ENCODE measurements at regions not wholly inside any gene's neighbourhood (a gene's known extent, or its start where the extent isn't known, plus 50 kb on each side); places are given as distances from the start of the nearest gene placed in this dataset.

GRCh38 chr7:38034062-38034908 is 113.8 kb downstream of the EPDR1 start:
- intact Hi-C loops (cut with DNase I), result no loop called here
- Histone ChIP-seq H3K27me3 (no peaks in the 10 kb centered on the region), H3K36me3 (no peaks in the 10 kb centered on the region), H3K9me3 (no peaks in the 10 kb centered on the region), H3K4me3 (no peak overlapping the region), H3K4me1 (no peaks in the 10 kb centered on the region), H3K27ac (peak overlapping the region; percentile 31)
- TF ChIP-seq POLR2A (IDR thresholded peaks at IDR 0.05) (no peak), CTCF (IDR thresholded peaks at IDR 0.05) (no peak), POLR2AphosphoS5 (IDR thresholded peaks at IDR 0.05; ENCODE audit: insufficient read depth in 1 of 2, low read depth in 1 of 2) (no peak)
- no peak for DNase-seq (ENCODE audit: extremely low spot score in 2 of 2)

DNA sequence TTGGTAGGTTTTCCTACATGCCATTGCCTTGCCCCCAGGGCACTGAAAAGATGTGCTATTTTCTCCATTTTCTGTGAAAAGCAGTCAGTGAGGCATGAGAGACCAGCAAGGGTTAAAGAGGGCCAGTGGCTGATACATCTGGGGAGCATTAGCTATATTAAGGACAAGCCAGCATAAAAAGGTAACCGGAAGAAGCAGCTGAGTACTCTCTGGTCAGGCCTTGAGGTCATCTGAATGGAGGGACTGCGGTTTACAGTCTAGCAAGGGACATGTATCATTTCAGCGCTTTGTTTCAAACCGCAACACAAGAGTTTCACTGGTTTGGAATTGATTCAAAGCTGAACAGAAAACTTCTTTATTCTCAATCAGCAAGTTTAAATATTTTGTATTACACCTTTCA is 120.4 kb downstream of the EPDR1 start:
- no peak for DNase-seq (ENCODE audit: extremely low spot score in 2 of 2)
- Histone ChIP-seq H3K36me3 (no peaks in the 10 kb centered on the region), H3K4me3 (no peak overlapping the region), H3K4me1 (no peaks in the 10 kb centered on the region), H3K9me3 (no peaks in the 10 kb centered on the region), H3K27me3 (no peaks in the 10 kb centered on the region), H3K27ac (no peak overlapping the region)
- intact Hi-C loops (cut with DNase I), result no loop called here
- no peak for TF ChIP-seq CTCF (IDR thresholded peaks at IDR 0.05)
- TF ChIP-seq POLR2A (IDR thresholded peaks at IDR 0.05), result no peak
- TF ChIP-seq POLR2AphosphoS5 (IDR thresholded peaks at IDR 0.05; ENCODE audit: insufficient read depth in 1 of 2, low read depth in 1 of 2), result no peak

DNA sequence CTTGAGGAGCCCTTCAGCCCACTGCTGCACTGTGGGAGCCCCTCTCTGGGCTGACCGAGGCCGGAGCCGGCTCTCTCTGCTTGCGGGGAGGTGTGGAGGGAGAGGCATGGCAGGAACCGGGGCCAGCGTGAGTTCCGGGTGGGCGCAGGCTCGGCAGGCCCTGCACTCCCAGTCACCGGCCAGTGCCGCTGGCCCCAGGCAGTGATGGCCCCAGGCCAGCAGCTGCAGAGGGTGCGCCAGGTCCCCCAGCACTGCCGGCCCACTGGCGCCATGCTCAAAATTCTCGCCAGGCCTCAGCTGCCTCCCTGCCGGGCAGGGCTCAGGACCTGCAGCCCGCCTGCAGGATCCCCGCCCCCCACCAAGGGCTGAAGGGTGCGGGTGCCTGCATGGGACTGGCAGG is 128.4 kb upstream of the STARD3NL start:
- intact Hi-C loops (cut with DNase I), result no loop called here
- Histone ChIP-seq H3K4me1 (no peaks in the 10 kb centered on the region), H3K36me3 (no peaks in the 10 kb centered on the region), H3K27me3 (no peaks in the 10 kb centered on the region), H3K4me3 (no peak overlapping the region), H3K27ac (no peak overlapping the region), H3K9me3 (no peaks in the 10 kb centered on the region)
- no peak for DNase-seq (ENCODE audit: extremely low spot score in 2 of 2)
- no peak for TF ChIP-seq CTCF (IDR thresholded peaks at IDR 0.05)
- TF ChIP-seq POLR2A (IDR thresholded peaks at IDR 0.05), result no peak
- no peak for TF ChIP-seq POLR2AphosphoS5 (IDR thresholded peaks at IDR 0.05; ENCODE audit: insufficient read depth in 1 of 2, low read depth in 1 of 2)

DNA sequence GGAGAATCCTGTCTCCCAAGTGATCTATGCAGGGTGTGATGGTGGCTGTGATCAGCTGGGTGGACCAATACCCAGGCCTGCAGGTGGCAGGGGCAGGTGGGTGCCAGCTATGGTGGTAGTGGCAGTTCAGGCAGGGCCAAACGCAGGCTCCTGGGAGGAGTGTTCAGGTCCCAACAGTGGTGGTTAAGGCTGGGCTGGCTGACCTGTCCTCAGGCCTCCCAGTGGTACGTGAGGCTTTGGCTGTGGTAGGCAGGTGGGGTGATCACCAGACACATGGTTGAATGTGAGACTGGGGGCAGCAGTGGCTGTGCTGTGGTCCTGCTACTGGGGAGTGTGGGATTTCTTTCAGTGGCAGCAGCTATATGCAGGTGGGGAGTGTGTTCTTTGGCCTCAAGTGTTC is 126.7 kb upstream of the STARD3NL start:
- no peaks in the 10 kb centered on the region for H3K27me3 ChIP-seq
- no peaks in the 10 kb centered on the region for H3K9me3 ChIP-seq
- intact Hi-C loops (cut with DNase I), result no loop called here
- DNase-seq (ENCODE audit: extremely low spot score in 2 of 2), result no peak
- H3K27ac ChIP-seq, result no peak overlapping the region
- no peaks in the 10 kb centered on the region for H3K4me1 ChIP-seq
- H3K4me3 ChIP-seq, result no peak overlapping the region
- TF ChIP-seq POLR2A (IDR thresholded peaks at IDR 0.05) (no peak), POLR2AphosphoS5 (IDR thresholded peaks at IDR 0.05; ENCODE audit: insufficient read depth in 1 of 2, low read depth in 1 of 2) (no peak), CTCF (IDR thresholded peaks at IDR 0.05) (no peak)
- no peaks in the 10 kb centered on the region for H3K36me3 ChIP-seq

- Histone ChIP-seq H3K27ac (no peak overlapping the region), H3K4me3 (no peak overlapping the region), H3K36me3 (no peaks in the 10 kb centered on the region), H3K9me3 (no peaks in the 10 kb centered on the region), H3K27me3 (no peaks in the 10 kb centered on the region), H3K4me1 (no peaks in the 10 kb centered on the region)
- no peak for TF ChIP-seq POLR2A (IDR thresholded peaks at IDR 0.05)
- no peak for TF ChIP-seq CTCF (IDR thresholded peaks at IDR 0.05)
- no peak for TF ChIP-seq POLR2AphosphoS5 (IDR thresholded peaks at IDR 0.05; ENCODE audit: insufficient read depth in 1 of 2, low read depth in 1 of 2)
- DNase-seq (ENCODE audit: extremely low spot score in 2 of 2), result no peak
- intact Hi-C loops (cut with DNase I), result no loop called here
Measured at GRCh38 chr7:38051786-38052185, 126.3 kb upstream of the STARD3NL start.

Measured in vagina (tissue), 2 donors.